ENCODE measurements at regions not wholly inside any gene's neighbourhood (a gene's known extent, or its start where the extent isn't known, plus 50 kb on each side); places are given as distances from the start of the nearest gene placed in this dataset.
"Not testable (repeated sequence)": the region's sequence is repeated elsewhere in the genome, so short reads cannot be mapped to it uniquely, and the experiment has no call there.

DNA sequence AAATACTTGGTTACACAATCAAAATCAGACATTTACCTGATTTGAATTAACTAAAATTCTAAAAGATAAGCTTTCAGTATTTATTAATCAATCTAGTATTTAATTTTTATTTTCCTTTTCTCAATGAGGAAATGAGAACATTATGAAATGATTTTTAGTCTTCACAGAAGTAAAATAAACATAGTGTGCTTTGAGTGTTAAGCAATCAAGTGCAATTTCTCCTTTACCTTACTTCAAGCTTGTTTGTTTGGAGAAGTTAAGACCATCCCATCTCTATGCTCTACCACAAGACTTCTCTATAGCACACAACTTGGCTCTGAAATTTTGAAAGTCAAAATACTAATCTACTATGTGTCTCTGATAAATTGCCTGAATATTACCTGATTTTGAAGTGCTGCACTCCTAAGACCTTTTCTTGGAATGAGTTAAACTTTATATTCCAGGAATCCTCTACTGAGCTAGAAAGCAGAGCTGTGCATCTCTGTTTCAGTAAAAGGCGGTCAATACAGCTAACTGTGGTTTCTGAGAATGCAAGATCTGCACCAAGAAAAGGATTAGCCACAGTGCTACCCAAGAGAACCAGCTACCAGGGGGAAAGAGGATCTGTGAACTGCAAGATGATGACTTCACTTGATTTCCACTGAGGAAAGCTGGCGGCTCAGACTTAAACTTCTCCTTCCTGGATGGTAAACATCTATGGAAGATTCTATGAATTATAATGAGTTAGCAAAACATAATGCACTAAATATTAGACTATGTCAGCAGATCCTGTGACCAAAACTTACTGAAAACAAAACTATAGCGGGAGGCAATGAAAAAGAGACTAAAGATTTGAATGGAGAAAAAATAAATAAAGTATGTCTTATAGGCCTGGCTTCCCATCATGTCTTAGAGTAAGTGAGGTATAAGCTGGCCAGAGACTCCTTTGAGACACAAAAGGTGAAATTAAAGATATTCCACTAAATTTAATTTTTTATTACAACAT lies 358.7 kb downstream of the TUBA3C start:
- DNase-seq: not testable (repeated sequence)

DNA sequence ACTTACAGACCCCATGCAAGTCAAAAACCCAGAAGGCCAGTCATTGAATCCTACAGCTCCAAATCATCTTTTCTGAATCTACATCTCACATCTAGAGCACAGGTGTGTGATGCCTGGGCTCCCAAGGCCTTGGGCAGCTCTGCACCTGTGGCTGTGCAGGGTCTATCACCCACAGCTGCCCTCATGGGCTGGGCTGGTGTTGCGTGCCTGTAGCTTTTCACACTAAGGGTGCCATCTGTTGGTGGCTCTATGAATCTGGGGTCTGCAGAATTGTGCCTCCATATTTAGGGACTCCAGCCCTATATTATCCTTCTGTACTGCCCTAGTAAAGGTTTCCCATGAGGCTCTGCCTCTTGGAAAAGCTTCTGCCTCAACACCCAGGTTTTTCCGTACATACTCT lies 407.6 kb downstream of the TUBA3C start:
- DNase-seq: not testable (repeated sequence)

DNA sequence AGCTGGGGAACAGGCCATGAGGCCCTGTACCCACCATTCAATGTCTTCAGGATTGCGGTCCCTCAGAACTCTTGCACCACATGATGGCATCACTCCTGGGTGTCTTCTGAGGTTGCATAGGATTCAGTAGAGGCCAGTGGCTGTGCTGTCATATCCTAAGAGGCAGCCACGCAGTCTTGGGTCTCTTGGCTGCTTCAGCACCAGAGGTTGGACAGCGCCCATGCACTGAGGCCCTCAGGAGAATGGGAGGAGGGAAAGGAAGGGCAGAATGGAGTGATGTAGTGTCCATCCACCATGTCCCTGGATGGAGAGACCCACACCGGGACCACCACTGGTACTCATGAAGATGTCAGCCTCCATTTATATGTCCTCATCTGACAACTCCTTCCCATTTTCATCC lies 439.9 kb downstream of the TUBA3C start:
- DNase-seq: not testable (repeated sequence)

DNA sequence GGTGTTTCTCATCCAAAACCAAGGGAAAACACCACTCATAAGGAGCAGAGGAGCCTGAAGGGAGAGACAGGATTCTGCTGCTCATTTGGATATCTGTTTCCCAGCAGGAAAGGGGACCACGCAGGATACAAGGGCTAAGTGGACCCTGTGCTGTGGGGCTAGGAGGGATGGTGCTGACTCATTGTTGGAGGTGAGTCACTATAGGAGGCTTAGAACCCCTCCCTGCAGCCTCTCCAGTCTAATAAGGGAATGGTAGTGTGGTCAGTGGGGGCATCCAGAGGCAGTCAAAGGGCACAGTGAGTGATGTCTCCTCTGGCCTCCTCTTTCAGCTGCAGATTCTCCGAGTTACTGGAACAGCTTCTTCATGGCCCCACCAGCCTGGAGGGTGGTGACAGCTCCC lies 442.3 kb downstream of the TUBA3C start:
- DNase-seq: no peak

DNA sequence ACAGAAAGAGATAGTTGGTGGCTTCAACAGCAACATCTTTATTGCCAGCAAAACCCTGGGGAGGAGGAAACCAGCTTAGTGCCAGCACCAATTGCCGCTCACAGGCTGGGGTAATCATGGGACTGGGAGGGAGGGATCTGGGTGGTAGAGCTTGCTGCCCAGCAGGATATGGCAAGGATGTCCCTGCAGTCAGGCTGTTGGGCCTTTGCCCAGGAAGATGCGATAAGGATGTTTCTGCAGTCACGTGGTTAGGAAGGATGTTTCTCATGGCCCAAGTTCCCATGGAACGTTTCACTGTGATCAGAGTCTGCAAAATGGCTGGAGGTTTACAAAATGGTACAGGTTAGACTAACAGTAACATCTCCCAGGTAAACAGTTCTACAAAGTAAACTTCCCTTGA lies 443.5 kb downstream of the TUBA3C start:
- DNase-seq: not testable (repeated sequence)

DNA sequence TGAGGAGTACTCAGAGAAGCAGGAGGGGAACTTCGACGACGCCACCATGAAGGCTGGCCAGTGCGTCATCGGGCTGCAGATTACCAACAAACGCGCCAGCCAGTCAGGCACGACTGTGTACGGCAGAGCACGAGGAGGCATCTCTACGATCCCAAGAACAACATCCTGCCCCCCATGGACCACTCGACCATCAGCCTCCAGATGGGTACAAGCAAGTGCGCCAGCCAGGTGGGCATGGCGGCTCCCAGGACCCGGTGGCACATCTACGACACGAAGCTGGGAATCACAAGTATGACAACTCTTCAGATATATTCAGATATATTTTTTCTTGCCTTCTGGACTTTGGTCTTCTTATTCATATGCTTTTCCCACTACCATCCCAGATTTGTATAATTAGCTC lies 454.5 kb downstream of the TUBA3C start:
- not testable (repeated sequence) for DNase-seq

DNA sequence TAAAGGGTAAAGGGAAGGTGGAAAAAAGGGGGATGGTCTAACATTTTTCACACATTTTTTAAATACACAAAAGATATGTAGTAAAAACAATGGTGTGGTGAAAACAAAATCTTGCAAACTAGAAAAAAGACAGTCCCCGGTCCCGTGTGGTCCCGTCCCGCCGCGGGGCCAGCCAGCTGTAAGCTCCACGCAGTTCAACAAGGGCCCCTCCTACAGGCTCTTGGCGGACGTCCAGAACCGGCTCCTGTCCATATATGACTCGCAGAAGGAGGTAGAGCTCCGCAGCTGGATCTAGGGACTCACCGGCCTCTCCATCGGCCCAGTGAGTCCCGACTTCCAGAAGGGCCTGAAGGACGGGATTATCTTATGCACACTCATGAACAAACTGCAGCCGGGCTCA lies 455.1 kb downstream of the TUBA3C start:
- not testable (repeated sequence) for DNase-seq

DNA sequence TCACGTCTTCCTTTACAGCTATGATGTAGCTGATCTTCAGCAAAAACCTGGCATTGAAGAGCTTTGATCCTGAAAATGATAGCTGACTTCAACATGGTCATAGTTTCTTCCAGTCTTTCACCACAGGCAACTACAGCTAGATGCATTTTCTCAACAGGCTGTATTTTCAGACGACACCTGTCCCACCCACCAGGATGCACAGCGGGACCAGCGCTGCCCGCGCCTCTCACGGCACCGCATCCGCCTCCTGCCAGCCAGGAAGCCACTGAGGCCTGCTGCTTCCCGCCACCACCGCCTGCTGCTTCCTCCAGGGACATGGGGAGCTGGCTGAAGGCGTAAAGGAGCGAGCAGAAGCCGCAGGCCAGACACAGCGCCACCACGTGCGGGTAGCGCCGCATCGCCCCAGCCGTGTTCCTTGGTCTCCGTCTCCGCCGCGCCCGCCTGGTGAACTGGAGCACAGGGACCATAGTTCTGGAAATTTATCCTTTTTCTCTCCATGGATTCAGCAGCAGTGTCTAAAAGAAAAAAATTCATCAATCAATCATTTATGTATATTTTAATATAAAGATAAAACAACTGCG lies 456.3 kb downstream of the TUBA3C start:
- not testable (repeated sequence) for DNase-seq

DNA sequence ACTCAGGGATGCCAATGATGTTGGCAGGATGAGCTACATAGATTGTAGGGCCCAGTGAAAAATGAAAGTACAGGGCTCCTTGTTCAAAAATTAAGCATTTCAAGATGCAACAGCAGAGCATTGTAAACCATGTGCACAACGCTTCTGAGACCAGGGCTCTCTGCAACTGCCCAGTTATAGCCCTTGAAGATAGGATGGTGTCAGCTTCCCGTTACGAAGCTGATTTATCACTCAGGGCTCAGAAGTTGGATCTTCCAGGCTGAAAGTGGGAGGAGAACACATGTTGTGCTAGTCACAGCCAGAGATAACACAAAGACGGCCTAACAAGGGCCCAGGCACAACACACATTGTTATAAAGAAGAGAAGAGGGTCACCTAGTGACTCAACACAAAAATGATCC lies 466.7 kb downstream of the TUBA3C start:
- no peak for DNase-seq

DNA sequence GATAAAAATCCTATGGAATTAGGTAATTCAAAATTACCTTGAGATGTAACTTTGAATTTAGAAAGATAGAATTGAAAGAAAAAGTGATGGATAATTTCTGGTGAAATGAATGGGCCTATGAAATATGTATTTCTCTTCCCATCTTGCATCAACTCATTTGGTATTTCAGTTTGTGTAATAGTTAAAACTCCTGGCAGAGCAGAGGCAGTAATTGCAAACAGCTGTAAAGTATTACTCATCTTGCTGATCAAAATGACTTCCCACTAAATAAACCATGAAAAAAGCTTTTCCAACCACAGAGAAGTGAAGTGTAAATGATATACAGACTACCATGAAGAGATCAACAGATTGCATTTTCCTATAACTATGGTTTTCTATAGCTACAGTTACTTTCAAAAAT lies 471.0 kb downstream of the TUBA3C start:
- not testable (repeated sequence) for DNase-seq

DNA sequence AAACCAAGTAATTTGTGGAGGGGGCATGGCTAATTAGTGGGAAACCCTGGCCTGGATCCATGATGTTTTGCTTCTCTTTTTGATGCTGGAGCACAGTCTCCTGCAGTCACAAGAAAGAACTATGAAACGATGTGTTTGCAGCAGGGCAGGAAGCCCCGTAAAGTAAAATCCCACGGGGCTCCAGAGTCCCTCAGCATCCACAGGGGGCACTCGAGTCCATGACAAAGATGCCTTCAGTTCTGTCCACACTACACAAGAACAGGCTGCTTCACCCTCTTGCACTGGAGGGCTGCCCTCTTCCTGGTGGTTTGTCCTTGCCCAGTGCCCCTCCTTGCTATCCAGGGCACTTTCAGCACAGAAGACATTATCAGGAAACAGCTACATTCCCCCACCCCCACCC lies 475.1 kb downstream of the TUBA3C start:
- not testable (repeated sequence) for DNase-seq

DNA sequence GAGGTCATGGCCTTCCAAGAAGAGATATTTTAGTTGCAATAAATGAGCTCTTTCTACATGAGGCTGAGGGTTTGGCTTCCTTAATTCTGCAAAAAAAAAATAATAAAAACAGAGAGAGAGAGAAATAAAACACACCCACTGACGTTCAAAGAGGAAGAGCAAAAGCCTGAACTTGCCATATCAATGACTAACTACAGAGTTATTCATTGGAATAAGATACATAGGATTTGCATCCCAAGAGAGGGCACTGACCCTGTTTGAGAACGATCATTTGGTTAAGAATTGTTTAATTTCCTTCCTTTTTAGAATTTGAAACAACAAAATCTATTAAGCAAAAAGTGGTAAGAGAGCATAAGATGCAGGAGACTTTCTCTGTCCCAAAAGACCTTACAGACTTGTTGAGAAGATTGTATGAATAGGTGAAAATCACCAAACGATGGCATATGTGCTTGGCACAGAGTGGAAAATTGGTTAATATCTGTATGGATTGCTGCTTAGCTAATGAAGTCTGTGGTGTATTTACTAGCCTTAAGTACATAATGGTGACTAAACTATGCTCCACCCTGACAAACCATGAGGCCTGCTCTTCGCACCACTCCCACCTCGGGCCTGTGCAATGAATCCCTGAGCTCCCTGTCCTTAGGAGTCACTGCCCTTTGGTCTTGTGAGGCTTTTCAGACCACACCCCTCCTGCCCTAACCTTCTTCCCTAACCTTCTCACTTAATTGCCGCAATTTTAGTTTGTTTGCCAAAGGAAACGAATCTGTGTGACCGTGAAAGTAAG lies 479.0 kb downstream of the TUBA3C start:
- DNase-seq: not testable (repeated sequence)

DNA sequence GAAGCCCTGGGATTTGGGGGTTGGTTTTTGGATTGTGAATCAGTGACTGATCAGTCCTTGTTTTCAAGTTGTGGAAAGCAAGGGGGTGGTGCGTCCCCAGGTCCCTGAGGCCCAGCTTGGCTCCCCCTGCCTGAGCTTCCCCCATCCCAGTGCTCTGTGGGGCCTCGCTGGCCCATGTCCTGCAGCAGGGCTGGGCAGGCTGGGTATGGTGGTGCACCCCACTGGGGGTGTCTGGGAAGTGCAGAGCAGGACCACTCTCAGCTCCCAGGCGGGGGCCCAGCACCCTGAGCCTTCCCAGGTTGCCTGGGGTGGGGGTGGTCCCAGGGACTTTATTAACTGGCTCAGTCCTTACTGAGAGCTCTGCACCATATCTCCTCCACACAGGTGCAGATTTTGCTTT lies 483.3 kb downstream of the TUBA3C start:
- DNase-seq: not testable (repeated sequence)

DNA sequence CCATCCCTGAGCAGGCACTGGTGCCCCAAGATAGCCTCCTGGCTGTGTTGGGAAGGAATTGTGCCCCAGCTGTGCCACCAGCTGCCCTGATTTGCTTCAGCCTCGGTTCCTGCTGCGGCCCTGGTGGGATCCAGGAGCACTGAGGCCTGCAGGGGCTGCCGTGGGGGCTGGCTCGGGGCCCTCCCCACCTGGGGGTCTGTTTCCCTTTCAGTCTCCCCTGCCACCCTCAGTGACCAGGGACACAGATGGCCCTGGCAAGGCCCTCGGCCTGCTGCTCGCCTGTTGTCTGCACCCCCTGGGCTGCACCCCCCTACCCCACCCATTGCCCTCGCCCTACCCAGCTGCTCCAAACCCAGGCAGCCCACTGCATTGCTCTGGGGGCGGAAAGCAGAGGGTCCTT lies 483.8 kb downstream of the TUBA3C start:
- DNase-seq: not testable (repeated sequence)

DNA sequence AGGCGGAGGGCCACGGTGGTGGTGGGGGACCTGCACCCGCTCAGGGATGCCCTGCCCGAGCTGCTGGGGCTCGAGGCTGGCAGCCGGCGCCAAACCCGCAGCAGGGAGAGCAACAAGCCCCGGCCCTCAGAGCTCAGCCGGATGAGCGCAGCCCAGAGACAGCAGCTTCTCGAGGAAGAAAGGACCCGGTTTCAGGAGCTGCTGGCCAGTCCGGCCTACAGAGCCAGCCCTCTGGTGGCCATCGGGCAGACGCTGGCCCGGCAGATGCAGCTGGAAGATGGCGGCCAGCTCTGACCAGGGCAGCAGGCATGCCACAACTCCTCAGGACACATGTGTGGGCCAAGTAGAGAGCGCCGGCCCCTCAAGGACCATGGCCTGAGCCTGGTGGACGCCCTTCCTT lies 484.4 kb downstream of the TUBA3C start:
- DNase-seq: not testable (repeated sequence)

DNA sequence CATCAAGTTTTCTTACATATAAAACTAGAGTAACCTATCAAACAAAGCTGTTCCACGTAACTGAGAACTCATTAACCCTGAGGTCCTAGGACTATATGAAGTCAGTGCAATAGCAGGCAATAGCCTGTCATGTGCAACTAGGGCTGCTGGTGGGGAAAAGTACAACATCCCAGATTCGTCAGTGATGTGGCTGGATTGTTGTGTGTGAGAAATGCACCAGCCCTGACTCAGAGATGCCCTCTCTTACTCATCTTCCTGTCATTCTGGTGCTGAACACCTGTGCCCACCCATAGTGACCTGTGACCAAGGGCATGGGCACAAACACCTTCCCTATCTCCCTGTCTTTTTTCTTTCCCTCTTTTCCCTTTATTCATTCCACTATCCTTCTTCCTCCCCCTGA lies 504.2 kb downstream of the TUBA3C start:
- DNase-seq: not testable (repeated sequence)

DNA sequence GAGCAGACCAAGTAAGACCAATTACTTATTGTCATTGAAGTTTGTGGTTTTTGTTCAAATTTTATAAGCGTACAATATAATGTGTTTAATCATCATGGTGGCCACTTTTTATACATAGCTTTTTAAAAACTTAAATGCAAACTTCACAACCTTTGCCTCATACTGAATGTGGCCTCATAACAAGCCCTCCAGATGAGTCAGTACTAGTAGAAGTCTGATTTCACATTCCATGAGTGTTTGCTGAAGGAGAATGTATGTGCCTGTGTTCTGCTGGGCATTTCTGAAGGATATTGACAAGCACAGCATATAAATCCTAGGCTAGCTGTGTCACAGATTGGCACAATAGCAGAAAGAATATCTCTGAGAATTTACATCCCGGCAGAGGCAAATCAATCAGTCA lies 506.4 kb downstream of the TUBA3C start:
- DNase-seq: not testable (repeated sequence)

DNA sequence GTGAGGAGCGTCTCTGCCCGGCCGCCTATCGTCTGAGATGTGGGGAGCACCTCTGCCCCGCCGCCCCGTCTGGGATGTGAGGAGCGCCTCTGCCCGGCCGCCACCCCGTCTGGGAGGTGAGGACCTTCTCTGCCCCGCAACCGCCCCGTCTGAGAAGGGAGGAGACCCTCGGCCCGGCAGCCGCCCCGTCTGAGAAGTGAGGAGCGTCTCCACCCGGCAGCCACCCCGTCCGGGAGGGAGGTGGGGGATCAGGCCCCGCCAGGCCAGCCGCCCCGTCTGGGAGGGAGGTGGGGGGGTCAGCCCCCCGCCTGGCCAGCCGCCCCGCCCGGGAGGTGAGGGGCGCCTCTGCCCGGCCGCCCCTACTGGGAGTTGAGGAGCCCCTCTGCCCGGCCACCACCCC lies 507.8 kb downstream of the TUBA3C start:
- not testable (repeated sequence) for DNase-seq

DNA sequence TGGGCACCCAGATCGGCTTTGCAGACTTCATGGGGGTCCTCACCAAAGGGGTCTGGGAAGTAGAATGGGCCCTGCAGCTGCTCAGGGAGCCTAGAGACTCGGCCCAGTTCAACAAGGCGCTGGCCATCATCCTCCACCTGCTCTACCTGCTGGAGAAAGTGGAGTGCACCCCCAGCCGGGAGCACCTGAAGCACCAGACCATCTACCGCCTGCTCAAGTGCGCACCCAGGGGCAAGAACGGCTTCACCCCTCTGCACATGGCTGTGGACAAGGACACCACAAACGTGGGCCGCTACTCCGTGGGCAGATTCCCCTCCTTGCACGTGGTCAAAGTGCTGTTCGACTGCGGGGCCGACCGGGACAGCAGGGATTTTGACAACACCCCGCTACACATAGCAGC lies 515.0 kb downstream of the TUBA3C start:
- DNase-seq: not testable (repeated sequence)

DNA sequence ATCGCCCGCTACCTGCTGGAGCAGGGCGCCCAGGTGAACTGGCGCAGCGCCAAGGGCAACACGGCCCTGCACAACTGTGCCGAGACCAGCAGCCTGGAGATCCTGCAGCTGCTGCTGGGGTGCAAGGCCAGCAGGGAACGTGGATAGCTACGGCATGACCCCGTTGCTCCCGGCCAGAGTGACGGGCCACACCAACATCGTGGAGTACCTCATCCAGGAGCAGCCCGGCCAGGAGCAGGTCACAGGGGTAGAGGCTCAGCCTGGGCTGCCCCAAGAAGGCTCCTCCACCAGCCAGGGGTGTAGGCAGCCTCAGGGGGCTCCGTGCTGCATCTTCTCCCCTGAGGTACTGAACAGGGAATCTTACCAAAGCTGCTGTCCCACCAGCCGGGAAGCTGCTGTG lies 515.9 kb downstream of the TUBA3C start:
- DNase-seq: not testable (repeated sequence)

DNA sequence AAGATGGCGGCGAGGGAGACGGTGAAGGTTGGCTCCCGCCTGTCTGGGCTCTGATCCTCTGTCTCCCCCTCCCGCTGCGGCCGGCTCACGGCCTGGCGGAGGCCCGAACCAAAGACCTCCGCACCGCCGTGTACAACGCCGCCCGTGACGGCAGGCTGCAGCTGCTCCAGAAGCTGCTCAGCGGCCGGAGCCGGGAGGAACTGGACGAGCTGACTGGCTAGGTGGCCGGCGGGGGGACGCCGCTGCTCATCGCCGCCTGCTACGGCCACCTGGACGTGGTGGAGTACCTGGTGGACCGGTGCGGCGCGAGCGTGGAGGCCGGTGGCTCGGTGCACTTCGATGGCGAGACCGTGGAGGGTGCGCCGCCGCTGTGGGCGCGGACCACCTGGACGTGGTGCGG lies 516.5 kb downstream of the TUBA3C start:
- DNase-seq: not testable (repeated sequence)

DNA sequence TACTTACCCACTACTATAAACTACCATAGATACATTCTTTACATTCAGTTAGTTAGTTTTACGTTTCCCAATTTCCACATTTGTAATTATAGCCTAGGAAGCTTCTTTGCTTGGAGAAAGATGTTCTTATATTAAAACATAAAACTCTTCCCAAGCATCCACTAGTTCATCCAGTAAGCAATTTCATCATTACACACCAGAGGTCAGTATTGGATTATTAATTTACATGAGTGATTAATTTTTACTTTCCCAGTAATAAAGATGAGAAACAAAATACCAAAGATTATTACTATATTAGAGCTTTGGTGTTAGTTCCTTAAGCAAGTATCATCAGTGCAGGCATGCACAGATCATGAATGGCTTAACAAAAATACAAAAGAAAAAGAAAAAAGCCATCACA lies 518.4 kb downstream of the TUBA3C start:
- DNase-seq: not testable (repeated sequence)

DNA sequence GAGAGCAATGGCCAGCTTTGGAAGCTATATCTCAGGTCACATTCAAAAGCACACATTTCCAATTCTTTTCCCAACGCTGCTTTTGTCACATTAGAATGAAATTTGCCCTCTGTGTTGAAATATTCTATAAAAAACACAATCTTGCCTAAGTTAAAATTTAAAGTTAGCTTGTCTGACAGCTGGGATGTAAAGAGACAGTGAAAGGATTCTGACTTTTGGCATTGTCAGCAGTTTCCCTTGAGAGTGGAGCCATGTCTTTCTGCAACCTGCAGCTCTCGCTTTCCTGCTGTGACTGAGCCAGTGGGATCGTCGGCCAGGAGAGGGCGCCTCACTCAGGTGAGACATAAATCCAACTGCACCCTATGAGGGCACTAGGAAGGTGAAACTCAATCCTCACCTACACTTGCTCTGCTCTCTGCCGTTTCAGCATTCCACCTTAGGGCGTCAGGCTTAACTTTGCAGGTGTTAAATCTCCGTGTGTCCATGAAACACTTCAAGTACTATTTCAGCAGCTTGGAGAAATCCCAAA lies 537.9 kb downstream of the TUBA3C start:
- DNase-seq: peak; percentile 25
